ENCODE measurements at regions not wholly inside any gene's neighbourhood (a gene's known extent, or its start where the extent isn't known, plus 50 kb on each side); places are given as distances from the start of the nearest gene placed in this dataset.

DNA sequence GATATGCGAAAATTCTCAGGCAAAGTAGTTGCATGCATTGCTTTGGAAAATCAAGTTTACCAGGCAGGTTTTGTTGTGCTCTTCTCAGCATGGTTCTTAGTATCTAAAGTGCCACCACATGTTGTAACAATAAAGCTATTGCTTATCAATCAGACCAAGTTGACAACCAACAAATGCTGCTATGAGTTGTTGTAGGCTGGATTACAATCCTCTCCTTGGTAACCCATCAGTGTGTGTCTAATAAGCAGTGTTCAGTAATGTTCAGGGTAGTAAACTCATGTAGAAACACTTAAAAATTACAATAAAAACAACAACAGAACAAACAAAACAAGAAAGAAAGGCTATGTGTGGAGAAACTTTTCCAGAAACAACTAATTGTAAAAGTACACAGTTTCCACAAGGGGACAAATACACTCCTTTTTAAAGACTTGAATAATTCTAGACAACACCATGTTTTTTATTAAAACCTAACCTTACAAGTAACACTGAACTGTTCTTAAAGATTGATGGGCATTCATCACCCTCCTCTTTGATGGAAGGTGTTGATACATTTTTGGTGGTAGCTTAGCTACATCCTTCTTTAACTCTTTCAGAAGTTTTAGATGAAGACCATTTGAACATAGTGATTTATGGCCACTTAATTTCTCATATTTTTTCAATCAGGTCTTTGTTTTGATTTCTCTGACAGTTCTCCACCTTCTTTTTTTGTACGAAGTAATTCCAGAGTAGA is 370.9 kb upstream of the SEMA3A start:
- TF ChIP-seq, protein P1, sequence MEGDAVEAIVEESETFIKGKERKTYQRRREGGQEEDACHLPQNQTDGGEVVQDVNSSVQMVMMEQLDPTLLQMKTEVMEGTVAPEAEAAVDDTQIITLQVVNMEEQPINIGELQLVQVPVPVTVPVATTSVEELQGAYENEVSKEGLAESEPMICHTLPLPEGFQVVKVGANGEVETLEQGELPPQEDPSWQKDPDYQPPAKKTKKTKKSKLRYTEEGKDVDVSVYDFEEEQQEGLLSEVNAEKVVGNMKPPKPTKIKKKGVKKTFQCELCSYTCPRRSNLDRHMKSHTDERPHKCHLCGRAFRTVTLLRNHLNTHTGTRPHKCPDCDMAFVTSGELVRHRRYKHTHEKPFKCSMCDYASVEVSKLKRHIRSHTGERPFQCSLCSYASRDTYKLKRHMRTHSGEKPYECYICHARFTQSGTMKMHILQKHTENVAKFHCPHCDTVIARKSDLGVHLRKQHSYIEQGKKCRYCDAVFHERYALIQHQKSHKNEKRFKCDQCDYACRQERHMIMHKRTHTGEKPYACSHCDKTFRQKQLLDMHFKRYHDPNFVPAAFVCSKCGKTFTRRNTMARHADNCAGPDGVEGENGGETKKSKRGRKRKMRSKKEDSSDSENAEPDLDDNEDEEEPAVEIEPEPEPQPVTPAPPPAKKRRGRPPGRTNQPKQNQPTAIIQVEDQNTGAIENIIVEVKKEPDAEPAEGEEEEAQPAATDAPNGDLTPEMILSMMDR (IDR thresholded peaks at IDR 0.05; ENCODE audit: insufficient read depth, low read length, severe bottlenecking) = no peak
- no peak for DNase-seq (ENCODE audit: low read depth)
- FAIRE-seq = no peak
- H3K4me3 ChIP-seq (ENCODE audit: low read depth, low read length) = no peak overlapping the region
- H3K36me3 ChIP-seq (ENCODE audit: control insufficient read depth, insufficient read depth, low read length) = no peaks in the 10 kb centered on the region
- no peaks in the 10 kb centered on the region for H3K27me3 ChIP-seq (ENCODE audit: control insufficient read depth, insufficient read depth, low read length)

DNA sequence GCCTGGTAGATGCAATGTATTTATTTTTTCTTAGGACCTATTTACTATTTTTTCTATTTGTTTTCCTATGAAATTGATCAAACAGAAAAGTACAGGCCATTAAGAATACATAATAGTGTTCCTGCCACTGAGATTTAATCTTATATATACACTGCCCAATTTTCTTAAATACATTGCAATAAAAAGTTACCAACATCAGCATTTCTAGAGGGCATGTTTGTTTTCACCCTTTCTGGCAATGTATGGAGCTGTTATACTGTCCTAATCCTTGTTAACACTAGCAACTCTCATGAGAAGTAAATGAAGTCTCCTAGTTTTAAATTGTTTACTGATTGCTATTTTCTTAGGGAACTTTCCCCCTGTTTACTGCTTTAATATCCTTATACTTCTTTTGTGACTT is 359.1 kb upstream of the SEMA3A start:
- H3K36me3 ChIP-seq (ENCODE audit: control insufficient read depth, insufficient read depth, low read length) = no peaks in the 10 kb centered on the region
- DNase-seq (ENCODE audit: low read depth) (no peak), FAIRE-seq (no peak)
- no peaks in the 10 kb centered on the region for H3K27me3 ChIP-seq (ENCODE audit: control insufficient read depth, insufficient read depth, low read length)
- no peak overlapping the region for H3K4me3 ChIP-seq (ENCODE audit: low read depth, low read length)
- TF ChIP-seq, protein P1 (IDR thresholded peaks at IDR 0.05; ENCODE audit: insufficient read depth, low read length, severe bottlenecking) = no peak

DNA sequence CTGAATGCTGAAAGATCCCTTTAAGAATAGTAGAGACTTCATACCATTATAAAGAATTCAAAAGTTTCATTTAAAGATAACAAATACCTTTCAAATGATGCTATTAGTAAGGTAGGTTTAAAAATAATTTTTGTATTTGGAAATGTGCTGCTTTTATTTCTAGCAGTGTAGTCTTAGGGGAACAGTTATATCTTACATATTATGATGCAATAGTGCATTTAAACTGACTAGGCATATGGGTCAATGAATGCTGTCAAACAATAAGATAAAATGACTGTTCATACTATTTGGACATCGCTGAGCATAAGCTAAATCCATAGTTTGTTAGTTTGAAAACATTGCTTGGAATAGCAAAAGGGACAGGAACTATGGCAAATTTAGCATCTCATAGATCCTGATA is 354.8 kb upstream of the SEMA3A start:
- no peak for FAIRE-seq
- H3K36me3 ChIP-seq (ENCODE audit: control insufficient read depth, insufficient read depth, low read length) = no peaks in the 10 kb centered on the region
- TF ChIP-seq, protein P1 (IDR thresholded peaks at IDR 0.05; ENCODE audit: insufficient read depth, low read length, severe bottlenecking) = no peak
- H3K27me3 ChIP-seq (ENCODE audit: control insufficient read depth, insufficient read depth, low read length) = no peaks in the 10 kb centered on the region
- DNase-seq (ENCODE audit: low read depth) = no peak
- no peak overlapping the region for H3K4me3 ChIP-seq (ENCODE audit: low read depth, low read length)

DNA sequence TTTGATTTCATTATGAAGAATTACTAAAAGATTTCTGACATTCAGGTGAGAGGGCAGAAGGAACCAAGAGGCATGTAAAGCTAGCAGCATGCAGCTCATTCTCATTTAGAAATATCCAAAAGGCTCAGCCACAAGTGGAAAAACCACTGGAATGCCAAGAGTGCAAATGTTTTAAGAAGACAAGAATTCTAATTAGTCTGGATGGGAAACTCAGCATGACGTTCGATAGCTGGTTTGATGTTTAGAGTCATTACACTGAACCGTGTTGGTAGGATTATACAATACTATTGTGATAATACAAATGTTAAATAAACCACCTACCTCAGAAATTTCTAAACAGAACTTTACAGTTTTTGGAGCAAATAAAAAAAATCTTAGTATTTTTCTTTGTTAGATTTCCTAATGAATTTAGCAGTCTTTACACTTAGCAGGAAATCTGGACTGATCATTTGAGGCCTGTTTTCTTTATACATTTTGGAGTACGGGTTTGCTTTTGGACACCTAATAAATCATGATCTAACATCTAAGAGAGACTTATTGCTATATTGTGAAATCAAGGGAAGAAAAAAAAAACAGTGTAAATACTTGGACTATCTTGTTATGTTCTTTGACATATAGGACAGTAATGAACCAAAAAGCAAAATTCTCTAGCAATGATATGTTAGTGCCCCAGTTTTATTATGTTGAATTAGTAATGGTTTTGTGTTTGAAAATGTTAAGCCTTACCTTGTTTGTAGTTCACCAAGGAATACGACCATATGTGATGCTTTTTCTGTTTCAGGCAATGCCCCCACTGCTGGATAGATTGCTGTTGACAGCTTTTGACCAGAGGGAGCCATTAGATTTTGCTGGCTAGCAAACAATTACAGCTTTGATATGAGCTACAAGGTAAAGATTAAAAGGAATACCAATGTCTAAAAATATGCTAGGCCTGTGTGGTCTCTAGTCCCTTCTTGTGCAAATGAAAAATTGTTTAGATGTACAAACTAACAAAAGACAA is 354.1 kb upstream of the SEMA3A start:
- TF ChIP-seq, protein P1 (IDR thresholded peaks at IDR 0.05; ENCODE audit: insufficient read depth, low read length, severe bottlenecking) = no peak
- no peak for FAIRE-seq
- no peak overlapping the region for H3K4me3 ChIP-seq (ENCODE audit: low read depth, low read length)
- H3K27me3 ChIP-seq (ENCODE audit: control insufficient read depth, insufficient read depth, low read length) = no peaks in the 10 kb centered on the region
- H3K36me3 ChIP-seq (ENCODE audit: control insufficient read depth, insufficient read depth, low read length) = no peaks in the 10 kb centered on the region
- DNase-seq (ENCODE audit: low read depth) = no peak

DNA sequence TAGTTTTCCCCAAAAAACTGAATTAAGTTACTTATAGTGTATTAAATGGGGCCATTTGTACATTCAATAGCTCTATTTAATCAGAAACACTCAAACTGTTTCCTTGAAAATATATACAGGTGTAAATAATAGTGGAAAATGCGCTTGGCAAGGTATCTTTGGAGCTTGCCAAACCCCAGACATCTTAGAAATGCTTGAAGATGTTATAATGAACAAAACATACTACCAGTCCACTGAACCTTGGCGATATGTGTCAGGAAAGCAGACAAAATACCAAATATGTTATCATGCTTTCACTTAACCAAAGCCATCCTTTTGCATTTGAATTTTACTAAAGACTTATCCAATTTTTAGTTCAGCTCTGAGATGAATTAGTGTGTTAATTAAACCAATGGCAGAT is 352.7 kb upstream of the SEMA3A start:
- TF ChIP-seq, protein P1 (IDR thresholded peaks at IDR 0.05; ENCODE audit: insufficient read depth, low read length, severe bottlenecking) = no peak
- FAIRE-seq (no peak), DNase-seq (ENCODE audit: low read depth) (no peak)
- H3K4me3 ChIP-seq (ENCODE audit: low read depth, low read length) = no peak overlapping the region
- H3K27me3 ChIP-seq (ENCODE audit: control insufficient read depth, insufficient read depth, low read length) = no peaks in the 10 kb centered on the region
- H3K36me3 ChIP-seq (ENCODE audit: control insufficient read depth, insufficient read depth, low read length) = no peaks in the 10 kb centered on the region

Data from bronchial epithelial cell (primary cell).